ENCODE measurements at regions not wholly inside any gene's neighbourhood (a gene's known extent, or its start where the extent isn't known, plus 50 kb on each side); places are given as distances from the start of the nearest gene placed in this dataset.

GRCh38 chr13:100987948-100988347, 313.4 kb upstream of the TMTC4 start:
- TF ChIP-seq CTCF (IDR thresholded peaks at IDR 0.05; ENCODE audit: insufficient read depth, low read length) (no peak), SPI1 (IDR thresholded peaks at IDR 0.05; ENCODE audit: borderline replicate concordance, low read depth) (no peak), GABPA (IDR thresholded peaks at IDR 0.05; ENCODE audit: low read depth) (no peak)
- TF ChIP-seq, protein P1, sequence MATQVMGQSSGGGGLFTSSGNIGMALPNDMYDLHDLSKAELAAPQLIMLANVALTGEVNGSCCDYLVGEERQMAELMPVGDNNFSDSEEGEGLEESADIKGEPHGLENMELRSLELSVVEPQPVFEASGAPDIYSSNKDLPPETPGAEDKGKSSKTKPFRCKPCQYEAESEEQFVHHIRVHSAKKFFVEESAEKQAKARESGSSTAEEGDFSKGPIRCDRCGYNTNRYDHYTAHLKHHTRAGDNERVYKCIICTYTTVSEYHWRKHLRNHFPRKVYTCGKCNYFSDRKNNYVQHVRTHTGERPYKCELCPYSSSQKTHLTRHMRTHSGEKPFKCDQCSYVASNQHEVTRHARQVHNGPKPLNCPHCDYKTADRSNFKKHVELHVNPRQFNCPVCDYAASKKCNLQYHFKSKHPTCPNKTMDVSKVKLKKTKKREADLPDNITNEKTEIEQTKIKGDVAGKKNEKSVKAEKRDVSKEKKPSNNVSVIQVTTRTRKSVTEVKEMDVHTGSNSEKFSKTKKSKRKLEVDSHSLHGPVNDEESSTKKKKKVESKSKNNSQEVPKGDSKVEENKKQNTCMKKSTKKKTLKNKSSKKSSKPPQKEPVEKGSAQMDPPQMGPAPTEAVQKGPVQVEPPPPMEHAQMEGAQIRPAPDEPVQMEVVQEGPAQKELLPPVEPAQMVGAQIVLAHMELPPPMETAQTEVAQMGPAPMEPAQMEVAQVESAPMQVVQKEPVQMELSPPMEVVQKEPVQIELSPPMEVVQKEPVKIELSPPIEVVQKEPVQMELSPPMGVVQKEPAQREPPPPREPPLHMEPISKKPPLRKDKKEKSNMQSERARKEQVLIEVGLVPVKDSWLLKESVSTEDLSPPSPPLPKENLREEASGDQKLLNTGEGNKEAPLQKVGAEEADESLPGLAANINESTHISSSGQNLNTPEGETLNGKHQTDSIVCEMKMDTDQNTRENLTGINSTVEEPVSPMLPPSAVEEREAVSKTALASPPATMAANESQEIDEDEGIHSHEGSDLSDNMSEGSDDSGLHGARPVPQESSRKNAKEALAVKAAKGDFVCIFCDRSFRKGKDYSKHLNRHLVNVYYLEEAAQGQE (IDR thresholded peaks at IDR 0.05; ENCODE audit: insufficient replicate concordance, low read depth), result no peak
- no peak for DNase-seq (ENCODE audit: low read depth in 1 of 2, low spot score in 1 of 2)
- H3K27ac ChIP-seq (replicated peaks), result no peak overlapping the region
- no peaks in the 10 kb centered on the region for H3K27me3 ChIP-seq (ENCODE audit: insufficient read depth, poor library complexity, severe bottlenecking)
- H3K4me3 ChIP-seq (replicated peaks; ENCODE audit: insufficient read depth, low read length), result no peak overlapping the region

- H3K27me3 ChIP-seq (ENCODE audit: insufficient read depth, poor library complexity, severe bottlenecking), result no peaks in the 10 kb centered on the region
Measured at GRCh38 chr13:100986571-100986970, 312.0 kb upstream of the TMTC4 start.

DNA sequence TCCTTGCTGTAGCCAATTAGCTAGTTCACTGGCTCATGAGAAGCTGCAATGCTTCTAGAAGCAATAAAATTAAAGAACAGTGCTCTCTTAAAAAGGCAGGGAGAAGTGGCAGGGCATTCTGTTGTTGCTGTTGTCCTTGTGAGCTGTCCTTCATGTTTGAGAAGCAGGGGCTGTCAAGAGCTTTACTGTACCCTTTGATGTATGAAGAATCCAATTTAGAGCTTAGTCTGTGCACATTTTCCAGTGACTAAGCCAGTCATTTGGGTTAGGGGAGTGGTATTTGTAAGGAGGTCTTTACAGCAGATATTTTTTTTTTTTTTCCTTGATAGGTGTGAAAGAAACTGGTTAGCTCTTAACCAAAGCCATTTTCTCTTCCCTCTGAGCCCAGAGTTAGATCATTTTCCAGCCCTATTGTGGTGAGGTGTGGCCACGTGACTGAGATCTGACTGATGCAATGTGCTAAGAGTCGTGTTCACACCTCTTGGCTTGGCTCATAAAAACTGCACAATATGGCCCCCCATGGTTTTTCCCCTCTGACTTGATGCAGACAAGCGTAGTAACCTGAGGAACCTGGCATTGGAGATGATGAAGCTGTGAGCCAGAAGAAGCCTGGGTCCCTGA, 309.6 kb upstream of the TMTC4 start:
- no peak for TF ChIP-seq GABPA (IDR thresholded peaks at IDR 0.05; ENCODE audit: low read depth)
- TF ChIP-seq SPI1 (IDR thresholded peaks at IDR 0.05; ENCODE audit: borderline replicate concordance, low read depth), result no peak
- no peak for TF ChIP-seq CTCF (IDR thresholded peaks at IDR 0.05; ENCODE audit: insufficient read depth, low read length)
- TF ChIP-seq, protein P1 (IDR thresholded peaks at IDR 0.05; ENCODE audit: insufficient replicate concordance, low read depth), result no peak
- no peak for TF ChIP-seq POLR2AphosphoS5 (IDR thresholded peaks at IDR 0.05; ENCODE audit: low read depth)
- no peak overlapping the region for H3K4me3 ChIP-seq (replicated peaks; ENCODE audit: insufficient read depth, low read length)
- peaks cover 2% of the 10 kb centered on the region for H3K27me3 ChIP-seq (ENCODE audit: insufficient read depth, poor library complexity, severe bottlenecking)
- DNase-seq (ENCODE audit: low read depth in 1 of 2, low spot score in 1 of 2), result no peak
- no peak overlapping the region for H3K27ac ChIP-seq (replicated peaks)

More at GRCh38 chr13:100986571-100986970, 312.0 kb upstream of the TMTC4 start:
- TF ChIP-seq GABPA (IDR thresholded peaks at IDR 0.05; ENCODE audit: low read depth) (no peak), SPI1 (IDR thresholded peaks at IDR 0.05; ENCODE audit: borderline replicate concordance, low read depth) (no peak), POLR2AphosphoS5 (IDR thresholded peaks at IDR 0.05; ENCODE audit: low read depth) (no peak), CTCF (IDR thresholded peaks at IDR 0.05; ENCODE audit: insufficient read depth, low read length) (no peak)
- TF ChIP-seq, protein P1 (IDR thresholded peaks at IDR 0.05; ENCODE audit: insufficient replicate concordance, low read depth), result no peak
- DNase-seq (ENCODE audit: low read depth in 1 of 2, low spot score in 1 of 2), result no peak
- no peak overlapping the region for H3K4me3 ChIP-seq (replicated peaks; ENCODE audit: insufficient read depth, low read length)
- no peak overlapping the region for H3K27ac ChIP-seq (replicated peaks)
